Suprapubic skin (tissue), 4 donors: ENCODE measurements at regions not wholly inside any gene's neighbourhood (a gene's known extent, or its start where the extent isn't known, plus 50 kb on each side); places are given as distances from the start of the nearest gene placed in this dataset.
"Not testable (repeated sequence)": the region's sequence is repeated elsewhere in the genome, so short reads cannot be mapped to it uniquely, and the experiment has no call there.

ENCODE experiments used
- DNase-seq, 2 donors: peaks; one replicate each; pipeline ENCODE4 v3.0.0-alpha.2; 2019; ENCODE audit warnings: low spot score in 2 of 2
- H3K27ac ChIP-seq: fragments of 200-600 bp; sonication (generic); one replicate; pipeline ENCODE4 v1.5.1; 2019
- H3K27me3 ChIP-seq: fragments of 200-600 bp; sonication (generic); one replicate; pipeline ENCODE4 v1.5.1; 2019
- H3K36me3 ChIP-seq: fragments of 200-600 bp; sonication (generic); one replicate; pipeline ENCODE4 v1.5.1; 2019
- H3K4me1 ChIP-seq: fragments of 200-600 bp; sonication (generic); one replicate; pipeline ENCODE4 v1.5.1; 2019
- H3K4me3 ChIP-seq: fragments of 200-600 bp; sonication (generic); one replicate; pipeline ENCODE4 v1.5.1; 2019; ENCODE audit warnings: mild to moderate bottlenecking
- H3K9me3 ChIP-seq: fragments of 200-600 bp; sonication (generic); one replicate; pipeline ENCODE4 v1.5.1; 2019
- CTCF ChIP-seq, 2 donors: fragments of 200-600 bp in 1 of 2; fragments of 450-650 bp in 1 of 2; sonication (generic) in 1 of 2; IDR thresholded peaks; one replicate each; pipeline ENCODE4 v1.5.1; 2016 to 2019; ENCODE audit warnings: antibody characterized with exemption in 2 of 2, mild to moderate bottlenecking in 1 of 2, moderate library complexity in 1 of 2
- EP300 ChIP-seq: sonication (generic); formaldehyde crosslinking; IDR thresholded peaks from one replicate; pipeline ENCODE4 v1.6.1; 2017; ENCODE audit warnings: antibody characterized with exemption
- POLR2A ChIP-seq, 2 donors: fragments of 450-650 bp; IDR thresholded peaks; one replicate each; pipeline ENCODE4 v1.6.1; 2017; ENCODE audit warnings: antibody characterized with exemption in 2 of 2, mild to moderate bottlenecking in 2 of 2, moderate library complexity in 2 of 2
- POLR2AphosphoS5 ChIP-seq, 3 donors: sonication (generic); formaldehyde crosslinking; IDR thresholded peaks; one replicate each; pipeline ENCODE4 v1.6.1; 2017; ENCODE audit warnings: antibody characterized with exemption in 3 of 3
- WGBS: methylation state at CpG from one replicate; pipeline ENCODE4 v1.1.5; 2018; 5-methylcytosine and 5-hydroxymethylcytosine counted together

GRCh38 chr15:81725590-81725989 is 320.2 kb downstream of the MEX3B start:
- Histone ChIP-seq H3K27ac (no peak overlapping the region), H3K36me3 (no peaks in the 10 kb centered on the region), H3K4me1 (peaks cover 6% of the 10 kb centered on the region), H3K4me3 (no peak overlapping the region), H3K27me3 (no peaks in the 10 kb centered on the region), H3K9me3 (no peaks in the 10 kb centered on the region)
- 55% methylated on average over 1 of the region's 1 CpG for WGBS
- DNase-seq = no peak
- no peak for TF ChIP-seq CTCF (IDR thresholded peaks at IDR 0.05)
- no peak for TF ChIP-seq POLR2A (IDR thresholded peaks at IDR 0.05)
- no peak for TF ChIP-seq POLR2AphosphoS5 (IDR thresholded peaks at IDR 0.05)
- TF ChIP-seq EP300 = no peak

GRCh38 chr15:81724536-81724935 is 321.3 kb downstream of the MEX3B start:
- no peak overlapping the region for H3K4me3 ChIP-seq
- no peaks in the 10 kb centered on the region for H3K9me3 ChIP-seq
- no peaks in the 10 kb centered on the region for H3K27me3 ChIP-seq
- no peak overlapping the region for H3K27ac ChIP-seq
- H3K4me1 ChIP-seq = peaks cover 6% of the 10 kb centered on the region
- DNase-seq = no peak
- 58% methylated on average over 2 of the region's 2 CpGs for WGBS
- H3K36me3 ChIP-seq = no peaks in the 10 kb centered on the region
- TF ChIP-seq EP300 = no peak
- TF ChIP-seq POLR2A (IDR thresholded peaks at IDR 0.05) = no peak
- no peak for TF ChIP-seq POLR2AphosphoS5 (IDR thresholded peaks at IDR 0.05)
- no peak for TF ChIP-seq CTCF (IDR thresholded peaks at IDR 0.05)

- no peak for TF ChIP-seq POLR2AphosphoS5 (IDR thresholded peaks at IDR 0.05)
- no peak for TF ChIP-seq EP300
- TF ChIP-seq CTCF (IDR thresholded peaks at IDR 0.05) = no peak
- TF ChIP-seq POLR2A (IDR thresholded peaks at IDR 0.05) = no peak
- WGBS = 46% methylated on average over 3 of the region's 3 CpGs
- H3K27me3 ChIP-seq = no peaks in the 10 kb centered on the region
- DNase-seq = no peak
- H3K4me3 ChIP-seq = no peak overlapping the region
- no peaks in the 10 kb centered on the region for H3K36me3 ChIP-seq
- H3K27ac ChIP-seq = no peak overlapping the region
- no peaks in the 10 kb centered on the region for H3K9me3 ChIP-seq
- H3K4me1 ChIP-seq = peaks cover 6% of the 10 kb centered on the region
Observed at GRCh38 chr15:81723701-81724100, 322.1 kb downstream of the MEX3B start.

GRCh38 chr15:81723113-81723651 is 322.6 kb downstream of the MEX3B start:
- 57% methylated on average over 5 of the region's 5 CpGs for WGBS
- peaks cover 6% of the 10 kb centered on the region for H3K4me1 ChIP-seq
- no peak overlapping the region for H3K27ac ChIP-seq
- no peak overlapping the region for H3K4me3 ChIP-seq
- no peaks in the 10 kb centered on the region for H3K36me3 ChIP-seq
- DNase-seq = no peak
- H3K27me3 ChIP-seq = no peaks in the 10 kb centered on the region
- H3K9me3 ChIP-seq = no peaks in the 10 kb centered on the region
- TF ChIP-seq POLR2A (IDR thresholded peaks at IDR 0.05) = no peak
- TF ChIP-seq EP300 = no peak
- TF ChIP-seq CTCF (IDR thresholded peaks at IDR 0.05) = no peak
- no peak for TF ChIP-seq POLR2AphosphoS5 (IDR thresholded peaks at IDR 0.05)

GRCh38 chr15:81716468-81716867 is 329.4 kb downstream of the MEX3B start:
- H3K36me3 ChIP-seq, H3K4me1 ChIP-seq, H3K27ac ChIP-seq, H3K9me3 ChIP-seq, DNase-seq, H3K27me3 ChIP-seq, H3K4me3 ChIP-seq: not testable (repeated sequence)
- WGBS = 94% methylated on average over 2 of the region's 2 CpGs

- Histone ChIP-seq H3K4me3 (no peak overlapping the region), H3K9me3 (no peaks in the 10 kb centered on the region), H3K4me1 (no peaks in the 10 kb centered on the region), H3K27ac (no peak overlapping the region), H3K36me3 (no peaks in the 10 kb centered on the region), H3K27me3 (no peaks in the 10 kb centered on the region)
- 95% methylated on average over 8 of the region's 8 CpGs for WGBS
- TF ChIP-seq EP300 (no peak), POLR2A (IDR thresholded peaks at IDR 0.05) (no peak), POLR2AphosphoS5 (IDR thresholded peaks at IDR 0.05) (no peak)
- no peak for DNase-seq
Observed at GRCh38 chr15:81710328-81710727, 335.5 kb downstream of the MEX3B start.

- WGBS = 35% methylated on average over 3 of the region's 3 CpGs
- H3K36me3 ChIP-seq, H3K27me3 ChIP-seq, H3K9me3 ChIP-seq, DNase-seq, H3K4me1 ChIP-seq, H3K4me3 ChIP-seq, H3K27ac ChIP-seq: not testable (repeated sequence)
Observed at GRCh38 chr15:81706816-81707346, 332.9 kb upstream of the TMC3 start.

GRCh38 chr15:81705727-81706126 is 331.7 kb upstream of the TMC3 start:
- H3K4me3 ChIP-seq, H3K36me3 ChIP-seq, H3K27ac ChIP-seq, H3K27me3 ChIP-seq, DNase-seq, H3K4me1 ChIP-seq, H3K9me3 ChIP-seq: not testable (repeated sequence)
- WGBS = 71% methylated on average over 2 of the region's 2 CpGs
